Endothelial cell of umbilical vein (primary cell): ENCODE measurements at regions not wholly inside any gene's neighbourhood (a gene's known extent, or its start where the extent isn't known, plus 50 kb on each side); places are given as distances from the start of the nearest gene placed in this dataset.

Experiments used
- BruUV-seq: library from RNA; stranded (reverse); fragments of 400-500 nt; replicated peaks from 2 replicates; lab custom pipeline; 2021; lab: Mats Ljungman, UMichigan
- CTCF ChIA-PET: fragments of 300-600, 350-600 bp; sonication (Branson Sonifier 250); formaldehyde crosslinking; loops from one replicate; lab custom pipeline; 2021; ENCODE audit warnings: antibody characterized with exemption, inconsistent platforms; lab: Charles Lee
- POLR2A ChIA-PET: fragments of 300-600, 350-600 bp; sonication (Branson Sonifier 250); formaldehyde crosslinking; loops from one replicate; lab custom pipeline; 2021; ENCODE audit warnings: antibody characterized with exemption, inconsistent platforms; lab: Charles Lee
- DNase-seq: peaks from one replicate; pipeline ENCODE4 v3.0.0-alpha.2; 2011; ENCODE audit warnings: low read depth, low spot score
- FAIRE-seq: peaks from 2 replicates; lab custom pipeline; 2011; peaks lifted over from hg19 to GRCh38; lab: Jason Lieb, UNC
- H2AFZ ChIP-seq: 2 replicates; pipeline ENCODE4 v1.6.0; 2012; ENCODE audit warnings: low read depth, low read length, control low read depth, inconsistent platforms
- H3K27ac ChIP-seq: 2 replicates; pipeline ENCODE4 v1.5.1; 2011; ENCODE audit warnings: low read depth, mild to moderate bottlenecking, control low read depth, low read length, moderate library complexity; ENCODE audit not compliant: insufficient read depth
- H3K27me3 ChIP-seq, 2 experiments: 2 replicates each; pipeline versions ENCODE4 v1.6.0 to v1.6.1; 2011; ENCODE audit warnings: low read length in 2 of 2, mixed read lengths in 1 of 2; ENCODE audit not compliant: control insufficient read depth in 2 of 2, insufficient read depth in 2 of 2
- H3K36me3 ChIP-seq, 2 experiments: 2 replicates in 1 of 2; 3 replicates in 1 of 2; pipeline ENCODE4 v1.5.1; 2011; ENCODE audit warnings: low read length in 2 of 2, mild to moderate bottlenecking in 1 of 2, moderate library complexity in 1 of 2; ENCODE audit not compliant: control insufficient read depth in 2 of 2, insufficient read depth in 2 of 2; ENCODE audit errors: extremely low read depth in 1 of 2
- H3K4me1 ChIP-seq: 3 replicates; pipeline ENCODE4 v1.5.1; 2011; ENCODE audit warnings: mild to moderate bottlenecking, low read length; ENCODE audit not compliant: control insufficient read depth, insufficient read depth; ENCODE audit errors: extremely low read depth
- H3K4me2 ChIP-seq: 2 replicates; pipeline ENCODE4 v1.6.1; 2011; ENCODE audit warnings: low read length, control low read depth, mixed read lengths; ENCODE audit not compliant: insufficient read depth
- H3K4me3 ChIP-seq, 3 experiments: fragments of 200-600 bp in 1 of 3; sonication (generic), shearing (Covaris generic) in 1 of 3; replicated peaks in 1 of 3; 2 replicates each; pipeline ENCODE4 v1.5.1; 2011 to 2016; ENCODE audit warnings: control low read depth in 3 of 3, low read length in 3 of 3, mild to moderate bottlenecking in 2 of 3, inconsistent platforms in 1 of 3, low read depth in 1 of 3, moderate library complexity in 1 of 3; ENCODE audit not compliant: insufficient read depth in 1 of 3
- H3K79me2 ChIP-seq: 2 replicates; pipeline ENCODE4 v1.6.0; 2012; ENCODE audit warnings: low read length, inconsistent platforms; ENCODE audit not compliant: control insufficient read depth, insufficient read depth
- H3K9ac ChIP-seq: replicated peaks from 2 replicates; pipeline ENCODE3; 2011; ENCODE audit warnings: low read length, control low read depth; ENCODE audit not compliant: insufficient read depth; ENCODE audit errors: extremely low read depth
- H3K9me1 ChIP-seq: replicated peaks from 3 replicates; pipeline ENCODE4 v1.6.0; 2011; ENCODE audit warnings: mild to moderate bottlenecking, low read length; ENCODE audit not compliant: control insufficient read depth, insufficient read depth; ENCODE audit errors: extremely low read depth
- H3K9me3 ChIP-seq: replicated peaks from 2 replicates; pipeline ENCODE4 v1.5.1; 2012; ENCODE audit warnings: low read length, inconsistent platforms; ENCODE audit not compliant: control insufficient read depth, insufficient read depth
- H4K20me1 ChIP-seq: replicated peaks from 2 replicates; pipeline ENCODE3; 2011; ENCODE audit warnings: mild to moderate bottlenecking, low read length; ENCODE audit not compliant: control insufficient read depth, insufficient read depth; ENCODE audit errors: extremely low read depth
- EZH2 ChIP-seq: IDR thresholded peaks from 2 replicates; pipeline ENCODE4 v1.6.1; 2012; ENCODE audit warnings: borderline replicate concordance, low read depth, mild to moderate bottlenecking, moderate library complexity, low read length, inconsistent platforms; ENCODE audit not compliant: severe bottlenecking
- FOS ChIP-seq: IDR thresholded peaks from 2 replicates; pipeline ENCODE4 v1.6.1; 2011; ENCODE audit warnings: mild to moderate bottlenecking, low read length, moderate library complexity, borderline replicate concordance; ENCODE audit not compliant: insufficient read depth
- GATA2 ChIP-seq: IDR thresholded peaks from 2 replicates; pipeline ENCODE4 v1.7.0; 2011; ENCODE audit warnings: low read depth, mild to moderate bottlenecking, moderate library complexity, mixed read lengths, low read length; ENCODE audit not compliant: insufficient read length, insufficient read depth
- JUN ChIP-seq: IDR thresholded peaks from 2 replicates; pipeline ENCODE4 v1.6.1; 2011; ENCODE audit warnings: borderline replicate concordance, low read depth; ENCODE audit not compliant: insufficient read length, insufficient read depth
- MAX ChIP-seq: IDR thresholded peaks from 2 replicates; pipeline ENCODE4 v1.6.1; 2011; ENCODE audit not compliant: insufficient read depth, insufficient read length
- MYC ChIP-seq: IDR thresholded peaks from one replicate; pipeline ENCODE4 v1.6.1; 2011; ENCODE audit warnings: mild to moderate bottlenecking, low read depth, low read length
- POLR2A ChIP-seq: IDR thresholded peaks from 2 replicates; pipeline ENCODE4 v1.6.1; 2012; ENCODE audit warnings: low read depth, mild to moderate bottlenecking, control low read depth, low read length
- POLR2AphosphoS5 ChIP-seq: IDR thresholded peaks from 2 replicates; pipeline ENCODE4 v1.6.1; 2012; ENCODE audit warnings: low read depth, mild to moderate bottlenecking, control low read depth, low read length, moderate library complexity; ENCODE audit not compliant: insufficient read depth
- dilution Hi-C: fragments of 300-500 bp; cut with MboI; formaldehyde crosslinking; loops from one replicate; pipeline ENCODE4 v1.15.0; 2019; ENCODE audit warnings: low sequenced_read_pairs; ENCODE audit not compliant: extremely low pct_ligation_motif_present
- intact Hi-C: fragments of 100-400 bp; cut with micrococcal nuclease; formaldehyde crosslinking; loops from one replicate; pipeline ENCODE4 v1.10.0; 2022
- TF ChIP-seq, protein P1 (sequence below), 2 donors: IDR thresholded peaks; 1 replicate in 1 of 2; 2 replicates in 1 of 2; pipeline ENCODE4 v1.5.1; 2011; ENCODE audit warnings: low read length in 2 of 2, mild to moderate bottlenecking in 2 of 2, moderate library complexity in 2 of 2, control low read depth in 1 of 2, inconsistent platforms in 1 of 2, low read depth in 1 of 2; ENCODE audit not compliant: insufficient read depth in 1 of 2; ENCODE audit errors: extremely low read depth in 1 of 2

- no TSS peak for BruUV-seq
- H4K20me1 ChIP-seq: no peaks in the 10 kb centered on the region
- POLR2A ChIA-PET: no interaction called here
- dilution Hi-C loops: no loop called here
- no peak overlapping the region for H3K4me3 ChIP-seq
- H3K36me3 ChIP-seq: no peaks in the 10 kb centered on the region
- DNase-seq (no peak), FAIRE-seq (no peak)
- no peak for TF ChIP-seq MYC
- TF ChIP-seq POLR2AphosphoS5: no peak
- no peak for TF ChIP-seq FOS
- TF ChIP-seq JUN: no peak
- TF ChIP-seq, protein P1, sequence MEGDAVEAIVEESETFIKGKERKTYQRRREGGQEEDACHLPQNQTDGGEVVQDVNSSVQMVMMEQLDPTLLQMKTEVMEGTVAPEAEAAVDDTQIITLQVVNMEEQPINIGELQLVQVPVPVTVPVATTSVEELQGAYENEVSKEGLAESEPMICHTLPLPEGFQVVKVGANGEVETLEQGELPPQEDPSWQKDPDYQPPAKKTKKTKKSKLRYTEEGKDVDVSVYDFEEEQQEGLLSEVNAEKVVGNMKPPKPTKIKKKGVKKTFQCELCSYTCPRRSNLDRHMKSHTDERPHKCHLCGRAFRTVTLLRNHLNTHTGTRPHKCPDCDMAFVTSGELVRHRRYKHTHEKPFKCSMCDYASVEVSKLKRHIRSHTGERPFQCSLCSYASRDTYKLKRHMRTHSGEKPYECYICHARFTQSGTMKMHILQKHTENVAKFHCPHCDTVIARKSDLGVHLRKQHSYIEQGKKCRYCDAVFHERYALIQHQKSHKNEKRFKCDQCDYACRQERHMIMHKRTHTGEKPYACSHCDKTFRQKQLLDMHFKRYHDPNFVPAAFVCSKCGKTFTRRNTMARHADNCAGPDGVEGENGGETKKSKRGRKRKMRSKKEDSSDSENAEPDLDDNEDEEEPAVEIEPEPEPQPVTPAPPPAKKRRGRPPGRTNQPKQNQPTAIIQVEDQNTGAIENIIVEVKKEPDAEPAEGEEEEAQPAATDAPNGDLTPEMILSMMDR (IDR thresholded peaks at IDR 0.05; ENCODE audit: extremely low read depth in 1 of 2, insufficient read depth in 1 of 2, low read depth in 1 of 2, low read length in 2 of 2): no peak
- no peak for TF ChIP-seq POLR2A
- no peak for TF ChIP-seq GATA2
- TF ChIP-seq MAX: no peak
- no peak for TF ChIP-seq EZH2
- H3K79me2 ChIP-seq: no peaks in the 10 kb centered on the region
- no peaks in the 10 kb centered on the region for H3K9me1 ChIP-seq
- CTCF ChIA-PET: no interaction called here
- H3K9me3 ChIP-seq: no peaks in the 10 kb centered on the region
- no peak overlapping the region for H3K9ac ChIP-seq
- intact Hi-C loops: no loop called here
- no peaks in the 10 kb centered on the region for H3K4me1 ChIP-seq
- no peak overlapping the region for H2AFZ ChIP-seq
- H3K27ac ChIP-seq: no peak overlapping the region
- H3K27me3 ChIP-seq: no peaks in the 10 kb centered on the region
- no peak overlapping the region for H3K4me2 ChIP-seq
Measured at GRCh38 chr2:220619525-220620220, 952.4 kb downstream of the EPHA4 start.
